SK-N-SH (cell line): ENCODE measurements at regions not wholly inside any gene's neighbourhood (a gene's known extent, or its start where the extent isn't known, plus 50 kb on each side); places are given as distances from the start of the nearest gene placed in this dataset.

ENCODE experiments used
- CTCF ChIA-PET: fragments of 300-600, 350-600 bp; formaldehyde crosslinking; extraction: SDS; loops from one replicate; lab custom pipeline; 2021; lab: Yijun Ruan, JAX
- POLR2A ChIA-PET: fragments of 350-600 bp; sonication (Branson Sonifier 250); formaldehyde crosslinking; extraction: SDS; loops from one replicate; lab custom pipeline; 2020; ENCODE audit warnings: antibody characterized with exemption, inconsistent platforms; lab: Yijun Ruan, JAX
- DNase-seq: peaks from one replicate; pipeline ENCODE4 v3.0.0; 2012
- H2AFZ ChIP-seq: fragments of 200-600 bp; sonication (generic); 2 replicates; pipeline ENCODE4 v1.8.1; 2016; ENCODE audit warnings: antibody characterized with exemption, mild to moderate bottlenecking, low read depth
- H3F3A ChIP-seq: fragments of 200-600 bp; sonication (generic); replicated peaks from 2 replicates; pipeline ENCODE3; 2016; ENCODE audit warnings: antibody characterized with exemption, mild to moderate bottlenecking; ENCODE audit not compliant: insufficient read depth
- H3K27ac ChIP-seq, 2 experiments: fragments of 200-500 bp in 1 of 2; fragments of 200-600 bp in 1 of 2; sonication (Bioruptor generic) in 1 of 2; sonication (generic), shearing (Covaris generic) in 1 of 2; 2 replicates each; pipeline versions ENCODE4 v1.5.1 to v1.6.1; 2014 to 2016; ENCODE audit warnings: low read depth in 2 of 2, inconsistent platforms in 1 of 2, low read length in 1 of 2, mild to moderate bottlenecking in 1 of 2, mixed read lengths in 1 of 2
- H3K27me3 ChIP-seq: fragments of 200-600 bp; sonication (generic), shearing (Covaris generic); 2 replicates; pipeline ENCODE4 v1.6.1; 2016; ENCODE audit warnings: mixed run types; ENCODE audit not compliant: insufficient read depth
- H3K36me3 ChIP-seq, 2 experiments: fragments of 200-500 bp in 1 of 2; fragments of 200-600 bp in 1 of 2; sonication (Bioruptor generic) in 1 of 2; sonication (generic) in 1 of 2; replicated peaks in 1 of 2; 2 replicates each; pipeline versions ENCODE3 to v1.5.1; 2014 to 2016; ENCODE audit warnings: low read length in 1 of 2, mild to moderate bottlenecking in 1 of 2; ENCODE audit not compliant: insufficient read depth in 2 of 2, control insufficient read depth in 1 of 2
- H3K4me1 ChIP-seq, 2 experiments: fragments of 200-500 bp in 1 of 2; fragments of 200-600 bp in 1 of 2; sonication (Bioruptor generic) in 1 of 2; sonication (generic), shearing (Covaris generic) in 1 of 2; 2 replicates each; pipeline versions ENCODE4 v1.5.1 to v1.6.1; 2014 to 2016; ENCODE audit warnings: low read depth in 1 of 2, low read length in 1 of 2, mixed run types in 1 of 2; ENCODE audit not compliant: insufficient read depth in 2 of 2, control insufficient read depth in 1 of 2
- H3K4me2 ChIP-seq: fragments of 200-600 bp; sonication (generic), shearing (Covaris generic); 2 replicates; pipeline ENCODE4 v1.6.1; 2017; ENCODE audit warnings: mixed run types
- H3K4me3 ChIP-seq, 2 experiments: fragments of 200-500 bp in 1 of 2; fragments of 200-600 bp in 1 of 2; sonication (Bioruptor generic) in 1 of 2; sonication (generic), shearing (Covaris generic) in 1 of 2; 2 replicates each; pipeline versions ENCODE4 v1.5.1 to v1.8.1; 2014 to 2016; ENCODE audit warnings: low read depth in 2 of 2, inconsistent platforms in 1 of 2, low read length in 1 of 2, mild to moderate bottlenecking in 1 of 2, mixed read lengths in 1 of 2, moderate library complexity in 1 of 2
- H3K79me2 ChIP-seq: fragments of 200-600 bp; sonication (generic); 2 replicates; pipeline ENCODE4 v1.8.1; 2017; ENCODE audit warnings: mild to moderate bottlenecking; ENCODE audit not compliant: insufficient read depth
- H3K9ac ChIP-seq: fragments of 200-600 bp; sonication (generic); 2 replicates; pipeline ENCODE4 v1.6.1; 2017; ENCODE audit warnings: mixed run types
- H3K9me2 ChIP-seq: fragments of 200-600 bp; sonication (generic); 2 replicates; pipeline ENCODE4 v1.6.1; 2017; ENCODE audit warnings: mixed run types
- H3K9me3 ChIP-seq: fragments of 200-600 bp; sonication (generic); 2 replicates; pipeline ENCODE4 v1.6.1; 2017; ENCODE audit warnings: mixed run types, mild to moderate bottlenecking, moderate library complexity
- H4K20me1 ChIP-seq: fragments of 200-600 bp; sonication (generic); 2 replicates; pipeline ENCODE4 v1.6.1; 2017; ENCODE audit warnings: mild to moderate bottlenecking, mixed run types; ENCODE audit not compliant: insufficient read depth
- CHD2 ChIP-seq: fragments of 150-350 bp; IDR thresholded peaks from 2 replicates; pipeline ENCODE4 v1.6.1; 2018; ENCODE audit warnings: low read length; ENCODE audit not compliant: partially characterized antibody
- EP300 ChIP-seq, 2 experiments: IDR thresholded peaks; 2 replicates each; pipeline versions ENCODE4 v1.4.0 to v1.6.1; 2012; ENCODE audit warnings: borderline replicate concordance in 1 of 2, low read depth in 1 of 2, low read length in 1 of 2
- EZH2phosphoT487 ChIP-seq: fragments of 200-600 bp; sonication (generic); IDR thresholded peaks from 2 replicates; pipeline ENCODE4 v1.6.1; 2017; ENCODE audit warnings: low read depth, mixed run types, mild to moderate bottlenecking, antibody characterized with exemption, moderate library complexity, borderline replicate concordance
- FOXJ3 ChIP-seq: sonication (generic); formaldehyde crosslinking; IDR thresholded peaks from 2 replicates; pipeline ENCODE4 v1.5.1; 2020; ENCODE audit warnings: mild to moderate bottlenecking, missing genetic modification reagents
- FOXM1 ChIP-seq: IDR thresholded peaks from 2 replicates; pipeline ENCODE4 v1.4.0; 2012; ENCODE audit warnings: low read depth, mild to moderate bottlenecking
- GABPA ChIP-seq: IDR thresholded peaks from 2 replicates; pipeline ENCODE4 v1.4.0; 2012; ENCODE audit warnings: low read depth, mild to moderate bottlenecking
- GATA2 ChIP-seq: sonication (generic); formaldehyde crosslinking; IDR thresholded peaks from 2 replicates; pipeline ENCODE4 v1.5.0; 2020; ENCODE audit warnings: mild to moderate bottlenecking, missing genetic modification reagents
- JUND ChIP-seq: IDR thresholded peaks from 2 replicates; pipeline ENCODE4 v1.4.0; 2012
- MEF2A ChIP-seq: IDR thresholded peaks from 2 replicates; pipeline ENCODE4 v1.4.0; 2012; ENCODE audit warnings: low read depth, borderline replicate concordance
- MXI1 ChIP-seq: IDR thresholded peaks from 2 replicates; pipeline ENCODE4 v1.6.1; 2012; ENCODE audit warnings: mild to moderate bottlenecking, low read depth, low read length, improper control_type of control experiment
- NFIC ChIP-seq: IDR thresholded peaks from 2 replicates; pipeline ENCODE4 v1.4.0; 2012; ENCODE audit warnings: borderline replicate concordance
- PBX3 ChIP-seq: IDR thresholded peaks from 2 replicates; pipeline ENCODE4; 2012
- RCOR1 ChIP-seq: fragments of 150-350 bp; IDR thresholded peaks from 2 replicates; pipeline ENCODE4 v1.6.1; 2017; ENCODE audit warnings: antibody characterized with exemption, low read length
- RFX5 ChIP-seq: IDR thresholded peaks from 2 replicates; pipeline ENCODE4 v1.6.1; 2012; ENCODE audit warnings: mild to moderate bottlenecking, improper control_type of control experiment, low read length
- RXRA ChIP-seq: IDR thresholded peaks from 2 replicates; pipeline ENCODE4 v1.4.0; 2012; ENCODE audit warnings: low read depth, mild to moderate bottlenecking, borderline replicate concordance
- WGBS: methylation state at CpG from one replicate; pipeline ENCODE4 v1.1.6; 2017; ENCODE audit warnings: low lambda C conversion rate; 5-methylcytosine and 5-hydroxymethylcytosine counted together
- TF ChIP-seq, protein P1 (sequence below): IDR thresholded peaks from 2 replicates; pipeline ENCODE4 v1.4.0; 2012; ENCODE audit warnings: low read depth, borderline replicate concordance

GRCh38 chr9:106712279-106712678 is 150.7 kb upstream of the ZNF462 start:
- Histone ChIP-seq H3K9me2 (no peaks in the 10 kb centered on the region), H3F3A (peaks cover 1% of the 10 kb centered on the region), H3K9me3 (no peaks in the 10 kb centered on the region), H3K79me2 (no peaks in the 10 kb centered on the region), H3K4me1 (0 out of 4 replicates have a peak, but pooled peaks cover 0 to under 1% of the 10 kb centered on the region in 2 experiments), H3K27ac (no peak overlapping the region), H3K36me3 (no peaks in the 10 kb centered on the region), H3K9ac (no peak overlapping the region), H3K4me3 (no peak overlapping the region), H2AFZ (no peak overlapping the region), H4K20me1 (no peaks in the 10 kb centered on the region), H3K27me3 (no peaks in the 10 kb centered on the region), H3K4me2 (no peak overlapping the region)
- WGBS = 74% methylated on average over 4 of the region's 4 CpGs
- CTCF ChIA-PET = no interaction called here
- POLR2A ChIA-PET = no interaction called here
- TF ChIP-seq MEF2A = no peak
- TF ChIP-seq RFX5 = no peak
- no peak for TF ChIP-seq EP300 (IDR thresholded peaks at IDR 0.05; ENCODE audit: borderline replicate concordance in 1 of 2, low read depth in 1 of 2, low read length in 1 of 2)
- no peak for TF ChIP-seq PBX3
- TF ChIP-seq FOXJ3 = no peak
- TF ChIP-seq JUND = no peak
- TF ChIP-seq GATA2 = no peak
- TF ChIP-seq NFIC = no peak
- TF ChIP-seq MXI1 = no peak
- TF ChIP-seq RXRA = no peak
- no peak for TF ChIP-seq EZH2phosphoT487
- TF ChIP-seq, protein P1, sequence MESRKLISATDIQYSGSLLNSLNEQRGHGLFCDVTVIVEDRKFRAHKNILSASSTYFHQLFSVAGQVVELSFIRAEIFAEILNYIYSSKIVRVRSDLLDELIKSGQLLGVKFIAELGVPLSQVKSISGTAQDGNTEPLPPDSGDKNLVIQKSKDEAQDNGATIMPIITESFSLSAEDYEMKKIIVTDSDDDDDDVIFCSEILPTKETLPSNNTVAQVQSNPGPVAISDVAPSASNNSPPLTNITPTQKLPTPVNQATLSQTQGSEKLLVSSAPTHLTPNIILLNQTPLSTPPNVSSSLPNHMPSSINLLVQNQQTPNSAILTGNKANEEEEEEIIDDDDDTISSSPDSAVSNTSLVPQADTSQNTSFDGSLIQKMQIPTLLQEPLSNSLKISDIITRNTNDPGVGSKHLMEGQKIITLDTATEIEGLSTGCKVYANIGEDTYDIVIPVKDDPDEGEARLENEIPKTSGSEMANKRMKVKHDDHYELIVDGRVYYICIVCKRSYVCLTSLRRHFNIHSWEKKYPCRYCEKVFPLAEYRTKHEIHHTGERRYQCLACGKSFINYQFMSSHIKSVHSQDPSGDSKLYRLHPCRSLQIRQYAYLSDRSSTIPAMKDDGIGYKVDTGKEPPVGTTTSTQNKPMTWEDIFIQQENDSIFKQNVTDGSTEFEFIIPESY = no peak
- TF ChIP-seq FOXM1 = no peak
- DNase-seq = no peak

- Histone ChIP-seq H3K9me3 (no peaks in the 10 kb centered on the region), H3K27me3 (no peaks in the 10 kb centered on the region), H3K79me2 (no peaks in the 10 kb centered on the region), H3K4me3 (no peak overlapping the region), H3K4me2 (no peak overlapping the region), H3K36me3 (no peaks in the 10 kb centered on the region), H3K4me1 (peaks cover 0 to 9% of the 10 kb centered on the region in 2 experiments; a peak in 1 of 4 replicates), H3K9me2 (no peaks in the 10 kb centered on the region), H4K20me1 (no peaks in the 10 kb centered on the region), H2AFZ (no peak overlapping the region), H3F3A (peaks cover 4% of the 10 kb centered on the region), H3K27ac (no peak overlapping the region), H3K9ac (no peak overlapping the region)
- no peak for DNase-seq
- ChIA-PET CTCF (no interaction called here), POLR2A (no interaction called here)
- WGBS = 84% methylated on average over 3 of the region's 3 CpGs
- TF ChIP-seq PBX3 (no peak), RCOR1 (no peak), GABPA (no peak), CHD2 (no peak)
Measured at GRCh38 chr9:106713206-106713605, 149.8 kb upstream of the ZNF462 start.
